Mesendoderm (in vitro differentiated cells): ENCODE measurements at regions not wholly inside any gene's neighbourhood (a gene's known extent, or its start where the extent isn't known, plus 50 kb on each side); places are given as distances from the start of the nearest gene placed in this dataset. TPM values are rescaled to one million over a fixed set of nuclear protein-coding genes. Genes with fewer than 3 reads are reported as not detected.

Experiments
- small RNA-seq: library from polyadenylated mRNA; stranded (forward); fragments of <200 nt; extraction: miRNeasy Mini kit (QIAGEN cat#:217004); gene quantifications from one replicate; pipeline ENCODE3, GENCODE V24; 2013; ENCODE audit not compliant: insufficient read depth

Small RNA genes lying in the stretch of these regions (small RNA-seq; reads per million reads assigned to genes)
- gene AL357137.1, result not detected
